Astrocyte (in vitro differentiated cells and primary cell): ENCODE measurements at regions not wholly inside any gene's neighbourhood (a gene's known extent, or its start where the extent isn't known, plus 50 kb on each side); places are given as distances from the start of the nearest gene placed in this dataset.

Source experiments
- EZH2 ChIP-seq: IDR thresholded peaks from 2 replicates; pipeline ENCODE4 v1.6.1; 2012; ENCODE audit warnings: mild to moderate bottlenecking, low read length, inconsistent platforms; ENCODE audit not compliant: insufficient read depth
- TF ChIP-seq, protein P1 (sequence below): IDR thresholded peaks from 2 replicates; pipeline ENCODE4 v1.5.1; 2011; ENCODE audit warnings: low read depth, mild to moderate bottlenecking, inconsistent platforms, low read length, moderate library complexity; ENCODE audit not compliant: insufficient read depth

DNA sequence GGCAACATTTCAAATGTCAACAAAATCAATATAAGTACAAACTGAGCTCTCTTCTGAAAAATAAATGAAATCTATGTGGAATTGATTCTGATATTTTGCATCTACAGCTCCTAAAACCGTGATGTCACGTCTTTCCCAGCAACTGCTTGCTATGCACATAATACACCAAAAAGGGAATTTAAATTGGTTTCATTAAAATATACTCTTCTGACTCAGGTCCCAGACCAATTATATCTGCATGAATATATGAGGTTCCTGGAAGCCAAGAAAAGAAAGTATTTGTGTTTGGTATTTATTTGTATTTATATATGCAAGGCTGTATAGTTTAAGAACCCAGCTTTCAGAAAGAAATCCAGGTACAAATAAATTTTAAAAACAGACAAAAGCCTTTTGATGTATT, 1282.5 kb downstream of the SUCLG1 start:
- TF ChIP-seq, protein P1, sequence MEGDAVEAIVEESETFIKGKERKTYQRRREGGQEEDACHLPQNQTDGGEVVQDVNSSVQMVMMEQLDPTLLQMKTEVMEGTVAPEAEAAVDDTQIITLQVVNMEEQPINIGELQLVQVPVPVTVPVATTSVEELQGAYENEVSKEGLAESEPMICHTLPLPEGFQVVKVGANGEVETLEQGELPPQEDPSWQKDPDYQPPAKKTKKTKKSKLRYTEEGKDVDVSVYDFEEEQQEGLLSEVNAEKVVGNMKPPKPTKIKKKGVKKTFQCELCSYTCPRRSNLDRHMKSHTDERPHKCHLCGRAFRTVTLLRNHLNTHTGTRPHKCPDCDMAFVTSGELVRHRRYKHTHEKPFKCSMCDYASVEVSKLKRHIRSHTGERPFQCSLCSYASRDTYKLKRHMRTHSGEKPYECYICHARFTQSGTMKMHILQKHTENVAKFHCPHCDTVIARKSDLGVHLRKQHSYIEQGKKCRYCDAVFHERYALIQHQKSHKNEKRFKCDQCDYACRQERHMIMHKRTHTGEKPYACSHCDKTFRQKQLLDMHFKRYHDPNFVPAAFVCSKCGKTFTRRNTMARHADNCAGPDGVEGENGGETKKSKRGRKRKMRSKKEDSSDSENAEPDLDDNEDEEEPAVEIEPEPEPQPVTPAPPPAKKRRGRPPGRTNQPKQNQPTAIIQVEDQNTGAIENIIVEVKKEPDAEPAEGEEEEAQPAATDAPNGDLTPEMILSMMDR = no peak
- no peak for TF ChIP-seq EZH2
